IMR-90 (cell line): ENCODE measurements at regions not wholly inside any gene's neighbourhood (a gene's known extent, or its start where the extent isn't known, plus 50 kb on each side); places are given as distances from the start of the nearest gene placed in this dataset.

Experiments
- ATAC-seq: fragments of 200-7000 bp; cut with Tn5 transposase; 2 replicates; pipeline ENCODE4 v1.9.1; 2020; ENCODE audit warnings: low read depth, mild to moderate bottlenecking, moderate library complexity
- BruUV-seq: library from RNA; stranded (reverse); fragments of 400-500 nt; replicated peaks from 2 replicates; lab custom pipeline; 2021; lab: Mats Ljungman, UMichigan
- CTCF ChIA-PET: fragments of 300-600 bp; formaldehyde crosslinking; extraction: SDS; loops from one replicate; lab custom pipeline; 2021; ENCODE audit warnings: antibody characterized with exemption; lab: Yijun Ruan, JAX
- POLR2A ChIA-PET: fragments of 300-600 bp; sonication (Branson Sonifier 250); formaldehyde crosslinking; loops from one replicate; lab custom pipeline; 2022; ENCODE audit warnings: antibody characterized with exemption; ENCODE audit not compliant: unreplicated experiment; lab: Charles Lee
- DNase-seq: peaks from one replicate; pipeline ENCODE4 v3.0.0; 2013
- H2AFZ ChIP-seq: replicated peaks from 2 replicates; pipeline ENCODE3; 2013; ENCODE audit warnings: low read length, mild to moderate bottlenecking; ENCODE audit not compliant: poor library complexity
- H2AK5ac ChIP-seq: 2 replicates; pipeline ENCODE4 v1.6.1; 2013; ENCODE audit warnings: low read depth, low read length, inconsistent platforms
- H2AK9ac ChIP-seq: replicated peaks from 2 replicates; pipeline ENCODE3; 2013; ENCODE audit warnings: mild to moderate bottlenecking, low read depth, low read length, moderate library complexity; ENCODE audit not compliant: poor library complexity
- H2BK120ac ChIP-seq: 2 replicates; pipeline ENCODE4 v1.6.1; 2013; ENCODE audit warnings: low read depth, low read length, inconsistent platforms
- H2BK15ac ChIP-seq: 3 replicates; pipeline ENCODE4 v1.6.1; 2013; ENCODE audit warnings: low read depth, low read length, inconsistent platforms
- H2BK20ac ChIP-seq: 2 replicates; pipeline ENCODE4 v1.6.1; 2013; ENCODE audit warnings: low read depth, mild to moderate bottlenecking, inconsistent platforms, low read length, moderate library complexity
- H2BK5ac ChIP-seq: 2 replicates; pipeline ENCODE4 v1.6.1; 2013; ENCODE audit warnings: mild to moderate bottlenecking, low read depth, low read length, inconsistent platforms; ENCODE audit not compliant: poor library complexity, severe bottlenecking
- H3K14ac ChIP-seq: replicated peaks from 2 replicates; pipeline ENCODE4 v1.6.1; 2013; ENCODE audit warnings: low read depth, low read length, inconsistent platforms
- H3K18ac ChIP-seq: 2 replicates; pipeline ENCODE4 v1.6.1; 2013; ENCODE audit warnings: low read depth, low read length, control low read depth
- H3K23ac ChIP-seq: 2 replicates; pipeline ENCODE4 v1.6.1; 2013; ENCODE audit warnings: low read depth, low read length, inconsistent platforms
- H3K27ac ChIP-seq: 2 replicates; pipeline ENCODE4 v1.5.1; 2013; ENCODE audit warnings: mild to moderate bottlenecking, control low read depth, low read length; ENCODE audit not compliant: insufficient read depth
- H3K27me3 ChIP-seq: 2 replicates; pipeline ENCODE4 v1.6.1; 2013; ENCODE audit warnings: low read length; ENCODE audit not compliant: control insufficient read depth, insufficient read depth
- H3K36me3 ChIP-seq: 2 replicates; pipeline ENCODE4 v1.6.1; 2013; ENCODE audit warnings: low read length, mixed read lengths; ENCODE audit not compliant: control insufficient read depth, insufficient read depth
- H3K4ac ChIP-seq: 2 replicates; pipeline ENCODE4 v1.6.1; 2013; ENCODE audit warnings: low read depth, low read length, inconsistent platforms
- H3K4me1 ChIP-seq: 2 replicates; pipeline ENCODE4 v1.6.1; 2013; ENCODE audit warnings: low read length, mixed read lengths; ENCODE audit not compliant: control insufficient read depth, insufficient read depth
- H3K4me2 ChIP-seq: 2 replicates; pipeline ENCODE4 v1.6.1; 2013; ENCODE audit warnings: low read depth, mild to moderate bottlenecking, control low read depth, low read length, moderate library complexity
- H3K4me3 ChIP-seq: 2 replicates; pipeline ENCODE4 v1.5.1; 2013; ENCODE audit warnings: low read depth, mild to moderate bottlenecking, control low read depth, low read length, moderate library complexity; ENCODE audit not compliant: insufficient read depth
- H3K56ac ChIP-seq: 2 replicates; pipeline ENCODE4 v1.6.1; 2013; ENCODE audit warnings: low read length, inconsistent platforms; ENCODE audit not compliant: insufficient read depth; ENCODE audit errors: extremely low read depth
- H3K79me1 ChIP-seq, 2 experiments: 2 replicates each; pipeline ENCODE4 v1.6.1; 2013; ENCODE audit warnings: low read length in 2 of 2, inconsistent platforms in 1 of 2, low read depth in 1 of 2
- H3K9ac ChIP-seq: 2 replicates; pipeline ENCODE4 v1.6.1; 2013; ENCODE audit warnings: low read depth, low read length, control low read depth
- H3K9me1 ChIP-seq: 2 replicates; pipeline ENCODE4 v1.6.1; 2013; ENCODE audit warnings: low read length, inconsistent platforms; ENCODE audit not compliant: insufficient read depth
- H3K9me3 ChIP-seq: 2 replicates; pipeline ENCODE4 v1.6.1; 2013; ENCODE audit warnings: low read length; ENCODE audit not compliant: control insufficient read depth, insufficient read depth
- H4K20me1 ChIP-seq: 2 replicates; pipeline ENCODE4 v1.6.1; 2013; ENCODE audit warnings: low read length, inconsistent platforms; ENCODE audit not compliant: insufficient read depth
- H4K5ac ChIP-seq: 2 replicates; pipeline ENCODE4 v1.6.1; 2013; ENCODE audit warnings: mild to moderate bottlenecking, low read depth, low read length, control low read depth
- H4K8ac ChIP-seq, 2 experiments: 2 replicates each; pipeline ENCODE4 v1.6.1; 2013; ENCODE audit warnings: low read depth in 2 of 2, low read length in 2 of 2, control low read depth in 1 of 2, inconsistent platforms in 1 of 2
- H4K91ac ChIP-seq: 2 replicates; pipeline ENCODE4 v1.6.1; 2013; ENCODE audit warnings: low read depth, low read length, inconsistent platforms; ENCODE audit not compliant: insufficient read depth
- BHLHE40 ChIP-seq: fragments of 150-350 bp; IDR thresholded peaks from 2 replicates; pipeline ENCODE4 v1.6.1; 2016; ENCODE audit warnings: mild to moderate bottlenecking, low read depth, low read length
- CEBPB ChIP-seq: IDR thresholded peaks from 2 replicates; pipeline ENCODE4 v1.6.1; 2012; ENCODE audit warnings: low read depth, low read length, improper control_type of control experiment
- CHD1 ChIP-seq: IDR thresholded peaks from 2 replicates; pipeline ENCODE4 v1.6.1; 2012; ENCODE audit warnings: low read depth, low read length, improper control_type of control experiment
- CTCF ChIP-seq: conservative IDR thresholded peaks from 2 replicates; pipeline ENCODE4 v1.5.1; 2012; ENCODE audit warnings: mild to moderate bottlenecking, low read depth, low read length, improper control_type of control experiment
- ELK1 ChIP-seq: fragments of 150-350 bp; IDR thresholded peaks from 2 replicates; pipeline ENCODE4 v1.6.1; 2016; ENCODE audit warnings: low read depth, mild to moderate bottlenecking, low read length, moderate library complexity, borderline replicate concordance
- FOS ChIP-seq: fragments of 150-350 bp; IDR thresholded peaks from 2 replicates; pipeline ENCODE4 v1.6.1; 2016; ENCODE audit warnings: low read depth, low read length
- MAFK ChIP-seq: IDR thresholded peaks from 2 replicates; pipeline ENCODE4 v1.6.1; 2012; ENCODE audit warnings: low read depth, low read length, improper control_type of control experiment
- MAZ ChIP-seq: IDR thresholded peaks from 2 replicates; pipeline ENCODE4 v1.6.1; 2012; ENCODE audit warnings: low read depth, mild to moderate bottlenecking, low read length, improper control_type of control experiment, moderate library complexity, borderline replicate concordance
- MXI1 ChIP-seq: IDR thresholded peaks from 2 replicates; pipeline ENCODE4 v1.6.1; 2012; ENCODE audit warnings: low read depth, mild to moderate bottlenecking, low read length, moderate library complexity, borderline replicate concordance
- NFE2L2 ChIP-seq: fragments of 150-350 bp; IDR thresholded peaks from 2 replicates; pipeline ENCODE4 v1.6.1; 2016; ENCODE audit warnings: low read depth, mild to moderate bottlenecking, low read length
- RAD21 ChIP-seq: IDR thresholded peaks from 2 replicates; pipeline ENCODE4 v1.6.1; 2012; ENCODE audit warnings: low read length, improper control_type of control experiment
- RCOR1 ChIP-seq: IDR thresholded peaks from 2 replicates; pipeline ENCODE4 v1.6.1; 2012; ENCODE audit warnings: mild to moderate bottlenecking, low read length, improper control_type of control experiment; ENCODE audit not compliant: insufficient replicate concordance
- RFX5 ChIP-seq: IDR thresholded peaks from 2 replicates; pipeline ENCODE4 v1.8.0; 2012; ENCODE audit warnings: low read depth, mild to moderate bottlenecking, low read length, moderate library complexity
- SMC3 ChIP-seq: fragments of 150-350 bp; IDR thresholded peaks from 2 replicates; pipeline ENCODE4 v1.6.1; 2016; ENCODE audit warnings: low read depth, mild to moderate bottlenecking, antibody characterized with exemption, low read length, moderate library complexity
- WGBS, 2 experiments: methylation state at CpG; one replicate each; pipeline versions ENCODE4 v1.1.5 to v1.1.7; 2013; ENCODE audit warnings: missing lambda C conversion rate in 2 of 2; ENCODE audit not compliant: insufficient read length in 1 of 2; ENCODE audit errors: extremely low coverage in 2 of 2; 5-methylcytosine and 5-hydroxymethylcytosine counted together
- dilution Hi-C: fragments of 300-500 bp; cut with HindIII; formaldehyde crosslinking; loops from one replicate; pipeline ENCODE4 v1.14.3; 2018; ENCODE audit warnings: low sequenced_read_pairs; ENCODE audit not compliant: unreplicated experiment
- in situ Hi-C: fragments of 300-500 bp; cut with MboI; formaldehyde crosslinking; loops from 3 replicates; pipeline ENCODE4 v1.14.3; 2019; ENCODE audit warnings: low sequenced_read_pairs, inconsistent platforms, mixed read lengths
- intact Hi-C: fragments of 100-400 bp; cut with micrococcal nuclease; formaldehyde crosslinking; loops from 2 replicates; pipeline ENCODE4 v1.10.0; 2022

GRCh38 chr3:159030138-159030670, 228.3 kb downstream of the MFSD1 start:
- no peak overlapping the region for H4K5ac ChIP-seq
- H3K79me1 ChIP-seq = no peaks in the 10 kb centered on the region
- no peak overlapping the region for H2BK5ac ChIP-seq
- no peak overlapping the region for H2AFZ ChIP-seq
- H2AK9ac ChIP-seq = no peak overlapping the region
- no peak for ATAC-seq
- no TSS peak for BruUV-seq
- no peak overlapping the region for H3K9ac ChIP-seq
- H3K18ac ChIP-seq = no peak overlapping the region
- no peak for DNase-seq
- H2AK5ac ChIP-seq = no peak overlapping the region
- H3K56ac ChIP-seq = no peak overlapping the region
- no peak overlapping the region for H3K4ac ChIP-seq
- POLR2A ChIA-PET = no interaction called here
- H3K4me3 ChIP-seq = no peak overlapping the region
- H3K23ac ChIP-seq = no peak overlapping the region
- no peak overlapping the region for H3K27ac ChIP-seq
- dilution Hi-C loops = no loop called here
- no peaks in the 10 kb centered on the region for H3K36me3 ChIP-seq
- no peak overlapping the region for H3K4me2 ChIP-seq
- WGBS, 2 experiments = no CpG with 5 or more reads among the region's 1 CpG
- intact Hi-C loops = no loop called here
- H2BK20ac ChIP-seq = no peak overlapping the region
- no peaks in the 10 kb centered on the region for H3K27me3 ChIP-seq
- CTCF ChIA-PET = no interaction called here
- H4K20me1 ChIP-seq = no peaks in the 10 kb centered on the region
- in situ Hi-C loops = no loop called here
- H4K91ac ChIP-seq = no peak overlapping the region
- H3K4me1 ChIP-seq = no peaks in the 10 kb centered on the region
- no peak overlapping the region for H3K14ac ChIP-seq
- H4K8ac ChIP-seq = no peak overlapping the region
- no peak overlapping the region for H2BK15ac ChIP-seq
- TF ChIP-seq RCOR1 (no peak), RAD21 (no peak), MAZ (no peak), FOS (no peak), SMC3 (no peak), CHD1 (no peak), CTCF (no peak), BHLHE40 (no peak), MXI1 (no peak), MAFK (no peak), ELK1 (no peak), RFX5 (no peak), NFE2L2 (no peak), CEBPB (no peak)
- no peaks in the 10 kb centered on the region; the same call in 1 of the 2 replicates for H3K9me3 ChIP-seq
- no peak overlapping the region for H2BK120ac ChIP-seq
- no peaks in the 10 kb centered on the region for H3K9me1 ChIP-seq
